Thoracic aorta (tissue), 2 donors: ENCODE measurements at regions not wholly inside any gene's neighbourhood (a gene's known extent, or its start where the extent isn't known, plus 50 kb on each side); places are given as distances from the start of the nearest gene placed in this dataset.
A peak's percentile ranks its signal among the peaks of the same experiment; 100 is the strongest.

Experiments used
- ATAC-seq: fragments of 150-250 bp; one replicate; pipeline ENCODE4 v1.8.0; 2017; ENCODE audit warnings: low read depth; ENCODE audit not compliant: insufficient number of reproducible peaks, low FRiP score
- DNase-seq: peaks from one replicate; pipeline ENCODE4 v3.0.0-alpha.2; 2020; ENCODE audit warnings: low spot score
- H3K27ac ChIP-seq, 2 donors: fragments of 200-600 bp; sonication (generic); 1 replicate in 1 of 2; 2 replicates in 1 of 2; pipeline ENCODE4 v1.5.1; 2016; ENCODE audit warnings: mild to moderate bottlenecking in 2 of 2, moderate library complexity in 2 of 2
- H3K27me3 ChIP-seq: fragments of 200-600 bp; sonication (generic); replicated peaks from 2 replicates; pipeline ENCODE4 v1.6.0; 2016; ENCODE audit warnings: mild to moderate bottlenecking; ENCODE audit not compliant: insufficient read depth
- H3K36me3 ChIP-seq: fragments of 200-600 bp; sonication (generic); one replicate; pipeline ENCODE4 v1.5.1; 2016
- H3K4me1 ChIP-seq, 2 donors: fragments of 200-600 bp; sonication (generic); 1 replicate in 1 of 2; 2 replicates in 1 of 2; pipeline versions ENCODE4 v1.5.1 to v1.6.0; 2016; ENCODE audit warnings: low read depth in 2 of 2, mild to moderate bottlenecking in 1 of 2; ENCODE audit not compliant: control insufficient read depth in 1 of 2
- H3K4me3 ChIP-seq: fragments of 200-600 bp; sonication (generic); 2 replicates; pipeline ENCODE4 v1.5.1; 2016; ENCODE audit warnings: mild to moderate bottlenecking
- H3K9me3 ChIP-seq: fragments of 200-600 bp; sonication (generic); 2 replicates; pipeline ENCODE4 v1.5.1; 2016
- CTCF ChIP-seq: fragments of 200-600 bp; sonication (generic); IDR thresholded peaks from one replicate; pipeline ENCODE4 v1.5.1; 2019; ENCODE audit warnings: antibody characterized with exemption

GRCh38 chr6:19327661-19328060 is 509.5 kb upstream of the ID4 start:
- TF ChIP-seq CTCF = no peak
- Histone ChIP-seq H3K9me3 (no peaks in the 10 kb centered on the region), H3K27me3 (no peaks in the 10 kb centered on the region), H3K36me3 (no peaks in the 10 kb centered on the region), H3K27ac (peak overlapping the region; percentile 25 to 51), H3K4me3 (no peak overlapping the region), H3K4me1 (peaks cover 12 to 48% of the 10 kb centered on the region in 2 donors)
- DNase-seq = no peak
- ATAC-seq = no peak

GRCh38 chr6:19329078-19329477 is 508.1 kb upstream of the ID4 start:
- no peak for ATAC-seq
- H3K36me3 ChIP-seq = no peaks in the 10 kb centered on the region

DNA sequence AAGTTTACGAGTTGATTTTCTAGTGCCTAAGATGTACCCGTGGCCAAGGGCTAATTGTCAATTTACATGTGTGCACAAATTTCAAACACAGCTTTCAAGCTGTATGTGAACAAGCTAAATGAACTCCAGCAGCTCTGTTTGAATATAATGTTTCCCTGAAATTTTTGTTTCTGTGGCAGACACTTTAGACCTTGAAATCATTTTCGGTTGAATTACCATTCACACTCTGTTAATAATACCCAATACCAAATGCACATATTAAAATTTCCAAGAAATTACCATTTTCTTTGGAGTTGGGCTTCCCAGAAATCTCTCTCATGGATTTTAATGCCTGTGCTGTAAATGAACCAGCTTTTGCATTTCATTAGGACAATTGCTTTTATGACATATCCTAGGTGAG is 506.1 kb upstream of the ID4 start:
- H3K27ac ChIP-seq = no peak overlapping the region
- peaks cover 0 to 20% of the 10 kb centered on the region in 2 donors for H3K4me1 ChIP-seq
- H3K36me3 ChIP-seq = no peaks in the 10 kb centered on the region
- no peak for DNase-seq
- no peak for ATAC-seq
- H3K4me3 ChIP-seq = no peak overlapping the region
- TF ChIP-seq CTCF = no peak
- H3K27me3 ChIP-seq = no peaks in the 10 kb centered on the region
- no peaks in the 10 kb centered on the region for H3K9me3 ChIP-seq

More at GRCh38 chr6:19329078-19329477, 508.1 kb upstream of the ID4 start:
- no peak for DNase-seq
- Histone ChIP-seq H3K4me3 (no peak overlapping the region), H3K4me1 (peaks cover 7 to 40% of the 10 kb centered on the region in 2 donors), H3K27me3 (no peaks in the 10 kb centered on the region), H3K27ac (no peak overlapping the region), H3K9me3 (no peaks in the 10 kb centered on the region)
- no peak for TF ChIP-seq CTCF

DNA sequence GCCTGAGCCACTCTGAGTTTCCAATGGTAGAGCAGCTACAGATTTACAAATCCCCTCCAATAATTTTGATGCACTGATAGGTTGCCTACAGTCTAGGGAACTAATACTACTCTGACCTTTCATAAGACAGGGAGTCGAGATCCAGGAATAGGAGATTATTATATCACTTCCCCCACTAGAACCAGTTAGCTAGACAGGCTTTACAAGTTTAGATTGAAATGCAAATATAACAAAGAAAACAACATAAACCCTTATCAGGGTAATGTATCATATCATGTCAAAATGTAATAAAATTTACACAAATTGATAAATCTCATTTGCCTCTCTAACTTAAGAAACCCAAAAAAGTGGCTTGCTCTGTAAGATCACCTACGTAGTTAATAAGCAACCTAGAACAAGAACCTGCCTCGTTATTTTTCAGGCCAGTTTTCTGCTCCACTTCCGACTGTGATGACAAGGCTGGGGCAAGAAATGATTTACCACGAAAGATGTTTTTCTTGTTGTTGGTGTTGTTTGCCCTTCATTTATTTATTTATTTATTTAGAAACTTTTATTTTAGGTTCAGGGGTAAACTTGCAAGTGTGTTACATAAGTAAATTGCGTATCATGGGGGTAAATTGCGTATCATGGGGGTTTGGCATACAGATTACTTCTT is 504.2 kb upstream of the ID4 start:
- Histone ChIP-seq H3K4me3 (no peak overlapping the region), H3K27me3 (no peaks in the 10 kb centered on the region), H3K4me1 (peaks cover 0 to 2% of the 10 kb centered on the region in 2 donors), H3K27ac (no peak overlapping the region), H3K9me3 (no peaks in the 10 kb centered on the region), H3K36me3 (no peaks in the 10 kb centered on the region)
- no peak for DNase-seq
- no peak for ATAC-seq
- TF ChIP-seq CTCF = no peak

DNA sequence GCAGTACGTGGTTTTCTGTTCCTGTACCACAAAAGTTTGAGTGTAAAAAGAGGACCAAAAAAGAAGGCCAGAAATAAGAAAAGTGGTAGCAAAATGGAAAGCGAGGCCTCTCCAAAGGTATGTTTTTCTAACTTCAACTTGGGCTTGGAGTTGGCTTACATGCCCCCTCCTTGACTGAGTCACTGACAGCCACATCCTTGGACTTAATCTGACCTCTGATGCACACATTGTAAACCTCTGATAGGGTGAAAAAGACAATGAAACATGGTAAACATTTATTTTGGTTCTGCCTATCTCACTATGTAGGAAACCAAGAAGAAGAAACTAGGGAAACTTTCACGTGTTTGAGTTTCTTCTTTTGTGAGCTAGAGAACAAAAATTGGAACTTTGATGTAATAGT is 503.2 kb upstream of the ID4 start:
- H3K4me3 ChIP-seq = no peak overlapping the region
- no peaks in the 10 kb centered on the region for H3K36me3 ChIP-seq
- H3K27me3 ChIP-seq = no peaks in the 10 kb centered on the region
- no peak overlapping the region for H3K27ac ChIP-seq
- no peak for DNase-seq
- H3K9me3 ChIP-seq = no peaks in the 10 kb centered on the region
- H3K4me1 ChIP-seq = no peaks in the 10 kb centered on the region
- ATAC-seq = no peak
- no peak for TF ChIP-seq CTCF
